ENCODE measurements at regions not wholly inside any gene's neighbourhood (a gene's known extent, or its start where the extent isn't known, plus 50 kb on each side); places are given as distances from the start of the nearest gene placed in this dataset.
"Not testable (repeated sequence)": the region's sequence is repeated elsewhere in the genome, so short reads cannot be mapped to it uniquely, and the experiment has no call there.

DNA sequence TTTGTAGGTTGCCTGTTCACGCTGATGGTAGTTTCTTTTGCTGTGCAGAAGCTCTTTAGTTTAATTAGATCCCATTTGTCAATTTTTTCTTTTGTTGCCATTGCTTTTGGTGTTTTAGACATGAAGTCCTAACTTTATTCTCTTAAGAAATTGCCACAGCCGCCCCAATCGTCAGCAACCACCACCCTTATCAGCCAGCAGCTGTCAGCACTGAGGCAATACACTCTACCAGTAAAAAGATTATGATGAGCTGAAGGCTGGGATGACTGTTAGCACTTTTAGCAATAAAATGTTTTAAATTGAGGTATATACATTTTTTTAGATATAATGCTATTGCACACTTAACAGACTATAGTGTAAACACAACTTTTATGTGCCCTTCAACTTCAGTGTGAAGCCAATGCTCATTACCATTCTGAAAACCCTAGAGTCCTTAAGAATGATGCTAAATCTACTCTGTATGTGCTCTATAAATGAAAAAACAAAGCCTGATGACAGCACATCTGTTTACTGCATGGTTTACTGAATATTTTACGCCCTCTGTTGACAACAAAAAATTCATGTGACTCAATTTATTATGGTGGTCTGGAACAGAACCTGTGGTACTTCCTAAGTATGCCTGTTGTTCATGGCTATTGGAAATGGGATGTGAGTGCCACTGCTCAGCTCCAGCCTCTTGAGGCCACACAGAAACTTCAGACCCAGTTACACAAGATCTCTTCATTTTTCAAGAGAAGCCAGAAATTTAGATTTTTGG lies 197.4 kb downstream of the DUSP6 start:
- no peak for DNase-seq (ENCODE audit: low spot score)

DNA sequence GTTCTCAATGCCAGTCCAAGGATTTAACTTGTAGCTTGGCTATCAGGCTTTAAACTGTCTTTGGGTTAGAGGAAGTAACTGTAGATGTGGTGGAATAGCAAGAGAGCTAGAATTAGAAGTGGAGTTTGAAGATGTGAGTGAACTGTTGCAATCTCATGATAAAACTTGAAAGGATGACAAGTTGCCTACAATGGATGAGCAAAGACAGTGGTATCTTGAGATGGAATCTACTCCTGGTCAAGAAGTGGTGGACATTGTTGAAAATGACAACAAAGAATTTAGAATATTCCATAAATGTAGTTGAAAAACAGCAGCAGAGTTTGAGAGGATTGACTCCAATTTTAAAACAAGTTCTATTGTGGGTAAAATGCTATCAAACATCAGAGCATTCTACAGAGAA lies 199.0 kb downstream of the DUSP6 start:
- peak; percentile 35 for DNase-seq (ENCODE audit: low spot score)

DNA sequence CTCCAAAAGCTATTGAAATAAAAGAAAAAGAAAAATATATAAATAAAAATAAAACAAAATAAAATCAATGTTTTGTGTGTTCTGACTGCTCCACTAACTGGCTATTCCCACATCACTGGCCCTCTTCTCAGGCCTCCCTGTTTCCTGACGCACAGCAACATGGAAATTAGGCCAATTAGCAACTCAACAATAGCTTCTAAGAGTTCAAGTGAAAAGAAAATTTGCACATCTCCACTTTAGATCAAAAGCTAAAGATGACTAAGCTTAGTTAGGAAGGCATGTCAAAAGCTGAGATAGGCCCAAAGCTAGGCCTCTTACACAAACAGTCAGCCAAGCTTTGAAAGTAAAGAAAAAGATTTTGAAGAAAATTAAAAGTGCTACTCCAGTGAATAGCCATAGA lies 200.8 kb downstream of the DUSP6 start:
- DNase-seq (ENCODE audit: low spot score), result no peak

DNA sequence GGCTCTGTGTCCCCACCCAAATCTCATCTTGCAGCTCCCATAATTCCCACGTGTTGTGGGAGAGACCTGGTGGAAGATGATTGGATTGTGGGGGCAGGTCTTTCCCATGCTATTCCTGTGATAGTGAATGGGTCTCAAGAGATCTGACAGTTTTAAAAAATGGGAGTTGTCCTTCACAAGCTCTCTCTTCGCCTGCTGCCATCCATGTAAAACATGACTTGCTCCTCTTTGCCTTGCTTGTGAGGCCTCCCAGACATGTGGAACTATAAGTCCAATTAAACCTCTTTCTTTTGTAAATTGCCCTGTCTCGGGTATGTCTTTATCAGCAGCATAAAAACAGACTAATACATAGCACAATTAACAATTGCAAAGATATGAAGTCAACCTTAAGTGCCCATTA lies 201.5 kb downstream of the DUSP6 start:
- not testable (repeated sequence) for DNase-seq (ENCODE audit: low spot score)

DNA sequence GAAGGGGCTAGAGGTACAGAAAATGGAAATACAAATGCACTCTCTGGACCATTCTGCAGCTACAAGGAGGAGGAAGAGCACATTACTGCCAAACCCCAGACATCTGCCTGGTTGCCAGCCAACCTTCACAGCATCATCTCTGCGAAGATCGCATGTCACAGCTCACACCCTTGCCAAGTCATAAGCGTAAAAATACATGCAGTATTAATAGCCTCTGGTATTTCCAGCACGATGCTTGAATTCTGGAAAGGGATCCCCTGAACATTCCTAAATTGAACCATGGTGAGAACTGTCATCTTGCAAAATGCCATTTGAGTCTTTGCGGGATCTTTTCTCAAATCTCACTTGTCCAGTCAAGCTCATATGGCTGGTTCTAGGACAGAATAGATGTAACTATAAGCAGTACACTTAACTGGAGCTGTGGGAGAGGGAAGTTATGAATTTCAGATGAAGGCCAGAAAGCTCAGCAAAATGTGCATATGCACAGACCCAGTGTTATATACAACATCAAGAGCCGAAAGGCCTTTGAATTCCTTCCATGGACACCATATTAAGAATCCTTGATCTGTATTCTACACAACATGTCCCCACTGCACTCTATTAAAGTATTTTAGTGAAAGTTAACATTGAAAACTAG lies 211.6 kb downstream of the DUSP6 start:
- no peak for DNase-seq (ENCODE audit: low spot score)

DNA sequence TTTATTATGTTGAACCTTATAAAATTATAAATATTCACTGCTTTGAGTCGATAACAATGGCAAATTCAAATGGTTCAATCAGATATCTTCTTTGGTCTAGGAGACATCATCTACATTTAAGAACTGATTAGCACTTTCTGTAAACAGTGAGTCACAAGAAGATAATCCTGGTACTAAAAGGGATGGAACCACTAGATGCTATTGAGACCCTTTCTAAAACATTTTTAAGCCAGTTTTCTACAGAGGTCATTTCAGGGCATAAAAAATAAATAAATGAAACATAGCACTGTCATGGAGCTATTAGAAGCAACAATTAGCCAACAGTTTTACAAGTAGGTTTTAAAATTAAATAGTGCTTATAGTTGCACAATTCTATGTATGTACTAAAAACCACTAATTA lies 212.2 kb downstream of the DUSP6 start:
- no peak for DNase-seq (ENCODE audit: low spot score)

DNA sequence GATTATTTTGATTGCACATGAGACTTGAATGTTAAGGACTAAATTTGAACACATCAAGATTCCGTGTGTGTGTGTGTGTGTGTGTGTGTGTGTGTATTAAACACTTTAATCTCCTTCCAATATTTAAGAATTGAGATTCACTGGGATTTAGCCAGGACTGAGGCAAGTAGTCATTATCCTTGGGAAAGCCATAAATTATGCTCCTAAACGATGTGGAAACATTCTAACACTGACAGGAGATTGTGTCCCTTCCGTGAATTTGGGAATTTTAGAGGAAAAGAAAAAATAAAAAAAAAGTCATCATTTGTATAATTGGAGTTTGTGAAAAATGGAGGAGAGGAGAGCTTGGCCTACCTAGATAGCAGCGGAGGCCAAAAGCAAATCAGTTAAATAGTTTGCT lies 212.9 kb downstream of the DUSP6 start:
- DNase-seq (ENCODE audit: low spot score), result no peak

DNA sequence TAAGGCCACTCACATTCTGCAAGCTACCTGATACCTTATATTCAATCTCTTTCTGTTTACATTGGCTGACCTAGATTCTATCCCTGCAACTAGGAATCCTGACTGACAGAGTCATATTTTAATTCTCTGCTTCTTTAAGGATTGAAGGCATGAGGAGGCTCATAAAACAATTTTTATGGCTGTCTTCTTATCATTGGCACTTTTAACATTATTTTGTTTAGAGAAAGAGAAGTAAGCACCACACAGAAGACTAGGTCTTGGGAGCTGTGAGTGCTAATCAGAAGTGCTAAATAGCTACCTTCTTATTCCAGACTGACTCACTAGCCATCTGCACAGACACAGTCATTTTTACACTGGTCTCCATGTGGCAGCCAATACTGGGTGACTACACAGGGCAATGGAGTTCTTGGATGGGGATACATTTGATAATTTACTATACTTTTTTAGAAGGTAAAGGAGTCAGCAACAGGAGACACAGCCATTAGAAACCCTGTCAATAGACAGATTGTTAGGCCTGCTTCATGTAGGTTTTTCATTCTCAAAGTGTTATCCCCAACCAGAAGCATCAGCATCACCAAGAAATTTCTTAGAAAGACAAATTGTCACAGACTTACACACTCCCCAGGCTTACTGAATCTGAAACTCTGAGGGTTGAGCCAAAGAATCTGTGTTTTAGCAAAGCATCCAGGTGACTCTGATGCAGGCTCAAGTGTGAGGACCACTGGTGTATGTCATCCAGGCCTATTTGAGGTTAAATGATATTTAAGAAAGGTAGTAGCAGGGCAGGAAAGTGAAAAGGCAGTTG lies 214.1 kb downstream of the DUSP6 start:
- DNase-seq (ENCODE audit: low spot score), result no peak

DNA sequence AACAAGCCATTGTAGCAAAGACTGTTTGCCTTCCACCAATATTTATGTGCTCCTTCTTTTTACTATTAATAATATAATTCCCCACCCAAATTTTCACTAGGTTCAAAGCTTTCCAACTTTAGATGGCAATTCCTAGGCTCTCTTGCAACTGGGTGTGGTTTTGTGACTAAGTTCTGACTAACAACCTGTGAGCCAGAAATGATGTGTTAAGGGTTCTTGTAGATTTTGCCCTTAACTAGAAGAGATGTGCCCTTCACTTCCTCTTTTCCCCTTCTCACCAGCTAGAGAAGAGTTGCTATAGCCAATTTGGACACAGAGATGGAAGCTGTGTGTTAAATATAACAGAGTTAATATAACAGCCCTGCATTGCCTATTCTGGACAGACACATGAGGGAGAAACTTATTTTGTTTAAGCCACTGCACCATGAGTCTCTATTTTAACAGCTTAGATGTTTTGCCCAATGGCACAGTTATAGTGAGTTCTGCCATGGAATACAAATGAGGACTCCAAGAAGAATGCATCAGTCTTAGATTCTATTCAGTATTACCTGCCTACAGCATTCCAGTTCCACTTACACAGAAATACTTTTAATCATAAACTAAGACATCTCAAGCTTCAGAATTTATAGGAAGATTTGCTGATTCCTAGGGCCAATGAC lies 216.2 kb downstream of the DUSP6 start:
- no peak for DNase-seq (ENCODE audit: low spot score)

DNA sequence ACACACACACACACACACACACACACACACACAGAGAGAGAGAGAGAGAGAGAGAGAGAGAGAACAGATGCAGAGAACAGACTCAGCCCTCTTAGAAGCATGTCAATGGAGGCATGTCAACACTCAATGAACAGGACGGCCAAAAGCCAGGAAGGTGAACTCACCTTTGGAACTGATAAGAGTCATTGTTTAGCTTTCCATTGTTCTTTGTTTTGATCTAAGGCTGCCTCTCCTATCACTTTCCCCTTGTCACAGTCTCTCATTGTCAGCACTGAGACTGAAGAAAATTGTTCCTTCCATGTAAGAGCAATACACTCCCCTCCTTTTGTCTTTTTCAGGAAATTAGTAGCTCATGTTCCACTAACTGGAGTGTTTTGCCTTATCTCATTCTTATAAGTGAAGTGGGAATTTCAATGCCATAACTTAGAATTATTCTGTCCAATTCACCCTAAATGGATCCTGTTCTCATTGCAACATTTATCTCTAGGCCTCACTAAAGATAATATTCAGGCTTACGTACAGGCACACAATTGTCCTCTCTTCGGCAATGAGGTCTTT lies 218.0 kb downstream of the DUSP6 start:
- DNase-seq (ENCODE audit: low spot score), result no peak

DNA sequence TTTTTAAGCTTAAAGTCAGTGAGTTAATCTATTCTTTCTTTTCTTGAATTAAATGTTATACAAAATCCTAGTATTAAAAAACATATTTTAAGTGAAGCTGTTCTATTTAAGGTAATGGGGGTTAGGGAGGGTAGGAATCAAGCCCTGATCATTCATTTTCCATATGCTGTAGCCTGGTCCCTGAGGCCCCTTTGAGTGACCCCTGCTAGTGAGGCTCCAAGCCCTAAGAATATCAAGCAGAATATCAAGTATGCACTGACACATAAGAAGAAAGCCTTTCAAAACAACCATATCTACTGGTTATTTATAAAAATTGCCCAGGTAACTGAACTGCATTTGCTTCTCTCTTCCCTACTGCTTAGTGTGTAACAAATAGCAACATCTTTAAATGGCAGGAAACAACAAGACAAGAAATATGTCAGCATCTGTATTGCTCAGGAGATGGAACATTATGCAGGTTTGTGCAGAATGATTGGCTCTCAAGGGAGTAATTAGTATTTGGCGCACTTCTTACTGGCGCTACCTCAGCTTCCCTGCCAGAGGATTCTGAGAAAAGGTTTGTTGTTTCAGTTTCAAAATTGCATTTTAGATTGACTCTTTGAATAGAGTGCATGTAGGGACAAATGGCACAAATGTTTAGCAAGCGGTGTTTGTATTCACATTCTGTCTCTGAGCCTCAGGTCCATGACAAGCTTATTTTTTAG lies 223.0 kb downstream of the DUSP6 start:
- DNase-seq (ENCODE audit: low spot score), result peak; percentile 22

DNA sequence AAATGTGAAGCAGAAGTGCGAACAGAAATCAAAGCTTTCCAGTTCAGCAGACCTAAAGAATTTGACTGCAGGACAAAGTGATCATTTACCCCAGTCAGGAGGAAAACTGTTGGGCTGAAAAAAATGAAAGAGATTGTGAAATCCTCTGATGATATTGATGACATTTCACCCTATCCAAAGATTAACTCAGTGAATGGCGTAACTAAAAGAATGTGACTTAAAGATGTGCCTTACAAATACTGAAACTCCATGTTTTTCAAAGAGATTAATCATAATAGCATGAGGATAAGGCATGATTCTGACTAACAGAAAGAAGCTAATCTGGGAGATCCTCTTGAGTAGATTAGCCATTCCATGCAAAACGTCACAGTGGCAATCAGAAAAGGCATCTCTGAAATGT lies 225.6 kb downstream of the DUSP6 start:
- DNase-seq (ENCODE audit: low spot score), result no peak

DNA sequence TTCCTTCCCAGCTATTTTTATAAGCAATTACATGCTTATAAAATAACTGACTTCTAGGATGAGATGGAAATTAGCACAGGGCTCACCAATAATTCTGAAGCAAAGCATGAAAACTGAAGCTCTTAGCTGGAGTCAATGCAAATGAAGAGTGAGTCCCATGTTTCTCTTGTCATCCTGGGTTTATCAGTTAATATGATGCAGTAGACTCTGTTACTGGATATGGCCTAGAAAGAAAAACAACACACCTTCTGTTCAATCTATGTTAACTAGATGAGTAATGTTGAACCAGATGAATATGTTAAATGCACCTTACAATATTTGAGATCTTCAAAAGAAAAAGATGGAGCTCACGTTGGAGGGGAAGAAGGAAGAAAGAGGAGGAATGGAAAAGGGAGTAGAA lies 229.4 kb downstream of the DUSP6 start:
- no peak for DNase-seq (ENCODE audit: low spot score)

DNA sequence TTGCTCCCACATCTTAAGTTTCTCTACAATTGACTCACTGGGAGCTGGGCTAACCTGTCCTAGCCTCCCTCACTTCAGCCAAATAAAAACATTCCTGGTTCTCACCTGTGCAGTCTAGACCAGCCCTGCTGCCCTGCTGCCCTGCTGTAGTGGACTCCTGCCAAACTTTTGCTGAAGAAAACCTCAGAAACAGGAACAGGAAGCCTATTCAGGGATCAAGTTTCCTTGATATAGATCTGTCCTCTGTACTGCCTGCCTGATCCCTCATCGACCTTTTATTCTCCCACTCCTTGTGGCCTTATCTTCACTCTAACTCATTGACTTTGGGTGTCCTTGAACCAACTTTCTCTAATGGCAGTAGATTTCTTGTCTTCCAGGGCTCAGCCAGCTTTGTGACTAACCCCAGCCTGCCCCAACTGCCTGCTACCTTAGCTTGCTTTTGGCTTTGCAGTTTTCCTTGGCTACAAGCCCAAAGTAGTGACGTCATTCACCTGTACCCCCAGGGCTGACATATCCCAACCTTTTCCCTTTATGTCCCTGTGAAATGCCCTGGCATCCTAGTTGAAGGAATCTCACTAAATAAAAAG lies 234.8 kb downstream of the DUSP6 start:
- no peak for DNase-seq (ENCODE audit: low spot score)

DNA sequence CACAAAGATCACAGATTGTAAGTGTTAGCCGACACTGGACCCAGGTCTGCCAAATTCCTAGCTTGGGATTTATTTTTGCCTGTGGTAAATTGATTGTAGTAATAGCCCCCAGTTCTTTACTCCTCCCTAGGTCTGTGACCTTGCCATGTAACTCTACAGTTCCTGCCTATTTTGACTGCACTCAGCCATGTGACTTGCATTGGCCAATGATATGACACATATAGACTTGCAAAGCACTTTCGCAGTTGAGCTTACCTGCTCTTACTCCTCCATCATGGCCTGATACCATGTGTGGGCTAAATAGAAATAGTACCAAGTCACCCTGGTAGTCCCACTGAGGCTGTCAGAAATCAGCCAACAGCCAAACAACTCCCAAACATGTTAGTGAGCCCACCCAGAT lies 240.3 kb downstream of the DUSP6 start:
- DNase-seq (ENCODE audit: low spot score), result no peak

DNA sequence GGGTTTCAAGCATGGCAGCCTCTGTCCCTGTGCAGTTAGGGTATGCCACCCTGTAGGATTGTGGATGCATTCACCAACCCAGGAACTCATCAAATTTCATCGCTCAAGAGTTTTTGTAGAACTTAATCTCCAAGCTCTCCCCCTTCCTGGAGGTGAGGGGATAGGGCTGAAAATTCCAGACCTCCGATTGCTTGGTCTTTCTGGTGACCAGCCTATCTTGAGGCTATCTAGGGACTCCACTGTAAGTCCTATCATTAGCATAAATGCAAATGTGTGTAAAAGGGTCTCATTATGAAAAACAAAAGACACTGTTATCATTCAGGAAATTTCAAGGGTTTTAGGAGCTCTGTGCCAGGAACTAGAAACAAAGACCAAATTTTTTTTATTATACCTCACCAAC lies 244.0 kb downstream of the DUSP6 start:
- no peak for DNase-seq (ENCODE audit: low spot score)

DNA sequence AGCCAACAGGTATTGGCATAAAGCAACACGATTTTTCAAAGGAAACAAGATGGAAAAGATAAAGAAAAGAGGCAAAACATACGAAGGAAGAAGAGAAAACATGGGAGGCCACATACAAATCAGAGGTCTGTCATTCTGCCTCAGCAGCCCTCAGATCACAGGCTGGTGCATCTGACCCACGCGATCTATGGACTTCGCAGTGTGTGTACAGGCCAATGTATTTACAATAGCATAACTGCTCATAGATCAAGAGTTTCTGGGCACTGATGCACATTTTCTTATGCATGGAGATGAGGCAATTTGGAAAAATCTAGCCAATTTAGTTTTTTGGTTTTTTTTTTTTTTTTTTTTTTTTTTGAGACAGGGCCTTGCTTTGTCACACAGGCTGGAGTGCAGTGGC lies 245.4 kb downstream of the DUSP6 start:
- DNase-seq (ENCODE audit: low spot score), result no peak

DNA sequence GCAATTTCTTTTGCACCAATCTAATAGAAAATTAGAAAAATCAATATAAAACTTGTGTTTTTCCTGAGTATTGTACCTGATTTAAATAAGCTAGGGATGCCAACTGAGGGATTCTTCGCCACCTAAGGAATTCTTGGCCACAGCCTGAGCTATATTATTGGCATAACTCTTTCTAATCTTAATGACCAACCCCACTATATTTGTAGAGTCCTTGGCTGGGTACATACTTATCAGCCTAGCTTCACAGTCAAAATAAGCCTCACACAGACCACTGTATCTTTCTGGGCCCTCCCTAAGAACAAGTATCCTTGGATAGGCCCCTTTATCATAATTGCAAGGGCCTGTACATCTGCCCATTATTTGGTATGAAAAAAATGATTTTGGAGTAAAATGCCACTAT lies 247.1 kb downstream of the DUSP6 start:
- no peak for DNase-seq (ENCODE audit: low spot score)

DNA sequence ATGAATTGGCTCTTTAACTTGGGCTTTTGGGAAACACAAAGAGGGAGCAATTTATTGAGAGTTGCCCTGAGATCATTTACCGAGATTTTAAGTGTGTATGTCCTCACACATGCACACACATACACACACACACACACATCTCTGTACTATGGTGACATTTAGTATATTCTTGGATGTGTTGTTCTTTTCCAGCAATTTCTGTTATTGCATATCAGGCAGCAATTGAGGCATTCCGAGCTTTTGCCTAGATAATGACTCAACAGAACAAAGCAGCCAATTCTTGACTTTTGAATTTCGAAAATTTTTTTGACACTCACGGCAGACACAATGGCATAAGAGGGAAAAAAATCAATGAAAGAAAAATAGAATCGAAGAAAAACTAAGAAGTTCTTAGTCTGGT lies 248.5 kb downstream of the DUSP6 start:
- DNase-seq (ENCODE audit: low spot score), result no peak

DNA sequence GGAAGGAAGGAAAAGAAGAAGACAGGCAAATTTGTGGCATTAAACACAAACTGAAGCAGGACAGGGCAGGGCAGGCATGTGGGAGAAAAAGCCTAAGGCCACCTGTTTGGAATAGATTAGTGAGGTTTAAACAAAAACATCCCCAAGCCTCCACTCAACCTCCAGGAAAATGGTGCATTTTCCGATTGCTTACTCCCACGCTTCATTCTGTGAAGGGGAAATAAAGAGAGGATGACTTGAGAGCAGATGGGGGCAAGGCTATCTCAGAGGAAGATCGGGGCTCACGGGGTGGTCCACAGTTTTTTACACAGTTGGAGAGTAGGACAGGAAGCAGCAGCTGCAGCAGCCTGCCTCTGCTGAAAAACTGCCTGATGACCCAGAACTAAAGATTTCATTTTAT lies 250.9 kb downstream of the DUSP6 start:
- no peak for DNase-seq (ENCODE audit: low spot score)

DNA sequence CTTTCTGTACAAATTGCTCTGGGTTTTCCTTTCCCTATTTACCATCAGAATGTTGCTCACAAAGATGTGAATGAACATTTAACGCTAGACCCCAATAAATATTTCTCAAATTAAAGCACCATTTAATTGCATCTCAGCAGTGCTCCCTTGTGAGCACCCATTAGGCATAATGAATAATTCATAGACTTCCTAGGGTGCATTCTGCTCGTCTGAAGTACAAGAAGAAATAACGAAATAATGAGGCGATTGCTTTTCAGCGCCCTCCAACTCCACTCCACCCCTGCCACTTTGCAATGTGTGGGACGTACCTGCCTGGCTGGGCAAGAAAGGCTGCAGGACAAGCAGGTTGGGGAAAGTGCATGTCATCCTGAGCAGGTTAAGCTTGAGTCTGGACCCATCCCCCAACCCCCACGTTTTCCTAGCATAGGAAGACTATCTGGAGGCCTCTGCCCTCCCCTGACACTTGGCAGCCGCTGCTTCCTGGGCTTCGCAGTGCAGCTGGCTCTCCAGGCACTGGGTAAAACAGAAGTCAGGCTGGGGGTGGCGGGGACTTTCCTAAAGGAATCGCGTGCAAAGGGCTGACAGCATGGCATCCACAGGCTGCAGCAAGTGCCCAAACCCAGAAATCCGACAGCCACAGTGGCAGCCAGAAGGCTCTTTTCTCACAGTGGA lies 253.7 kb downstream of the DUSP6 start:
- DNase-seq (ENCODE audit: low spot score), result no peak
